ENCODE measurements at regions not wholly inside any gene's neighbourhood (a gene's known extent, or its start where the extent isn't known, plus 50 kb on each side); places are given as distances from the start of the nearest gene placed in this dataset.
A peak's percentile ranks its signal among the peaks of the same experiment; 100 is the strongest.
"Not testable (repeated sequence)": the region's sequence is repeated elsewhere in the genome, so short reads cannot be mapped to it uniquely, and the experiment has no call there.

- not testable (repeated sequence) for DNase-seq (ENCODE audit: low spot score)
Measured at GRCh38 chrX:150125045-150125444, 186.8 kb upstream of the EOLA2 start.

GRCh38 chrX:150127216-150127615, 188.9 kb upstream of the EOLA2 start:
- DNase-seq (ENCODE audit: low spot score): no peak

- no peak for DNase-seq (ENCODE audit: low spot score)
Measured at GRCh38 chrX:150143721-150144440, 205.6 kb upstream of the EOLA2 start.

DNA sequence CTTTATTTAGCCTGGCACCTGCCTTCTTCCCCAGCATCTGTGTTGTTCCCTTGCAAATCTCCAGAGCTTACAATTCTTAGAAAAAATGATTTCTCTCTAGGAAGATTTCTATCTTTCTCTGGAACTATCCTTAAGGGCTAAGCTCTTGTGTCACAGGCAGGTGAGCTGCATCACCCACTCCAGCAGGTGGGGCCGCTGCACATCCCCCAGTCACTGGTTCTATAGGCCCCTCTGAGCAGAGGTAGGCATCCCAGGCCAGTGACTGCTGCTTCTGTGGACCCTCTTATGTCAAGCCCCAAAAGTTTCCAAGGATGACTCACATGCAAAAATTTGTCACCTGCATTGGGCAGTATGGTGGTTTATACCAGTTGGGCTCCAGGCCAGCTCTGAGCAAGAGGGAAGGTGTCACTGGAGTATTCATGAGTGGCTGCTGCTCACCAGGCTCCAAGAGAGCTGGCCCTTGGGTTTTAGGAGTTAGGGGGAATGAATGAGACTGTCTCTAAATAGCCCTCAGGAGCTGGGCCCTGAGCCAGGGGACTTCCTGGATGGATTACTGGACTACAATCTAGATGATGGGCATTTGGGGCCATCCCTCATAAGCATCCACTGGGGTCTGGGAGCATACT, 208.1 kb upstream of the EOLA2 start:
- no peak for DNase-seq (ENCODE audit: low spot score)

DNA sequence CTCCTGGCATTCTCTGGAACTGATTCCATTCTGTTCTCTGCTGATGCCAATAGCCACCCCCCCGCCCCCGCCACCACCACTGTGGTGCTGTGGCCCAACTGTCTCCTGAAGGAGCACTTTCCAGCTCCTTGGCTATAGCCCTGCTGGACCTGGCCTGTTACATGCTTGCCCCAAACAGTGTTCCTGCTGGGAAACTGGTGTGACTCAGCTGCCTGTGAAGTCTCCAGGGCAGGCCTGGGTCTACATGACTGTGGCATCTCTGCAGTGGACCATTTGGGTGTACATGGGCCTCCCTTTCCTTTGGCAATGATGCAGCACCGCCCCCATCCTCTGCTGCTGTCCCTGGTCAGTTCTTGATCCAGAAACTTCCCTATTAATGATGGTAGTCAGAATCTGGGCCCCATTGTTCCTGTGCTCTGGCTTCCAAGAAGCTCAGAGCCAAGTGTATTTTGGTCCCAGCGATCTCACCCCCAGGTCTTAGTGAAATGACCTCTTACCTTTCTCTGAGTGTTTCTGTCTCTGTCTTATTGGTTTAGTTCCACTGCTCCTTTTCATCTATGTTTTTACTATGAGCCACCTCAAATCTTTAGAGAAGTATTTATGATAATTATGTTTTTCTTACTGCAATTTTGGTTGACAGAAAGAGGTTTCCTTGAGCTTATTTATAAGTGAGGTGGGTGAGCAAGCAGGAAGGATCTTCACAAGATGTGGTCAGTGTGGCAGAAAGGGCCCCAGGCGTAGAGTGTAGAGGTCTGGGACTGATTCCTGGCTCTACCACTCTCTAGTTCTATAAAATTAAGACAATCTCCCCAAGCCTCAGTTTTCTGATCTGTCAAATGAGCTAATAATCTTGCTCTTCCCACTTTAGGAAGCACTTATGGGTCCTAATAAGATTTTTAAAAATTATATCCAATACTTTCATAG, 210.7 kb upstream of the EOLA2 start:
- DNase-seq (ENCODE audit: low spot score): no peak

- peak; percentile 27 for DNase-seq (ENCODE audit: low spot score)
Measured at GRCh38 chrX:150150076-150150779, 211.9 kb upstream of the EOLA2 start.

- no peak for DNase-seq (ENCODE audit: low spot score)
Measured at GRCh38 chrX:150150780-150151125, 212.4 kb upstream of the MAMLD1 start.

- no peak for DNase-seq (ENCODE audit: low spot score)
Measured at GRCh38 chrX:150152036-150152435, 211.1 kb upstream of the MAMLD1 start.

DNA sequence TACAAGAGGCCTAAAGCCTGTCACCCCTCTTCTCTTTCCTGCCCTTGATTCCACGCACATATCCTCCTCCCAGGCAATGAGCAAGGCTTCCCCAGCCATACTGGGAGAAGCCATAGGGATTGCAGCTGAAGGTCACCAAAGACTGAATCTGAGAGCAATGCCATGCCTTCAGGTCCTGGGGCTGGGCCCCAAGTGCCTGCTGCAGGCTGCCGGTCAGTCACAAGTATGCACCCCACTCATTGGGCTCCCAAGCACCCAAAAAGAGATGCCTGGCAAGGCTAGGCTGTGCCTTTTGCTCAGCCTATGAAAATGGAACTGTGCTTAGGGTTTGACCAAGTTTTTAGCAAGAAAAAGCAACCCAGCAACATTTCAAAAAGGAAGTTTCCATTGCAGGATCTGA, 210.6 kb upstream of the MAMLD1 start:
- DNase-seq (ENCODE audit: low spot score): no peak

GRCh38 chrX:150155436-150156035, 207.6 kb upstream of the MAMLD1 start:
- no peak for DNase-seq (ENCODE audit: low spot score)

- no peak for DNase-seq (ENCODE audit: low spot score)
Measured at GRCh38 chrX:150156615-150157014, 206.5 kb upstream of the MAMLD1 start.

DNA sequence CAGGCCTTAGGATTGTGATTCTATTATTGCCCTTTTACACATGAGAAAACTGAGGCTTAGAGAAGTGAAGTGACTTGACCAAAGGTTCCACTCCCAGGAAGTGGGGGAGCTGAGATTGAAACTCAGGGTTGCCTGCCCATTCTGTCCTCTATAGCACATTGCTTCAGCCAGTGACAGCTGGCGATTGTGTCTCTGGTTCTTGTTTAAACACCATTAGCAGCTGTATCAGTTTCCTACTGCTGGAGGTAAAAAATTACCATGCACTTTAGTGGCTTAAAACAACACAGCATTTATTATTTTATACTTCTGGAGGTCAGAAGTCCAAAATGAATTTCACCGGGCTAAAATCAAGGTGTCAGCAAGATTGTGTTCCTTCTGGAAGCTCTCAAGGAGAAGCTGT, 205.8 kb upstream of the MAMLD1 start:
- no peak for DNase-seq (ENCODE audit: low spot score)

GRCh38 chrX:150158554-150159332, 204.4 kb upstream of the MAMLD1 start:
- no peak for DNase-seq (ENCODE audit: low spot score)

- DNase-seq (ENCODE audit: low spot score): no peak
Measured at GRCh38 chrX:150159537-150159936, 203.6 kb upstream of the MAMLD1 start.

DNA sequence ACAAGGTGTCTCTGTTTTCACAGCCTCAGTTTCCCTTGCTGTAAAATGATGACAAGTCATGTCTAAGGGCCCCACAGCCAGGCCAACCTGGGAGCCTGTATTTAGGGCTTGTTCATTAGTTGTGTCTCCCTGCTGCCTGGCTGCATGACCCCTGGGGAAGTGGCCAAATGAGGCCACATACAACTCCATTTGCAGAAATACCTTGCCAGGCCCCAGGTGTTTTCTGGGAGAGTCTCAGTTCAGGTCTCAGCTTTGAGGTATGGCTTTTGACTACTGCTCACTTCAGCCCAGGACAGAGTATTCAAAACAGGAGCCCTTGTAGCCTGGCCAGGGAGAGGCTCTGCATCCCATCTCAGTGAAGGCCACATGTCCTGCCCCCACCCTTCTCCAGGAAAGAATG, 202.5 kb upstream of the MAMLD1 start:
- no peak for DNase-seq (ENCODE audit: low spot score)

DNA sequence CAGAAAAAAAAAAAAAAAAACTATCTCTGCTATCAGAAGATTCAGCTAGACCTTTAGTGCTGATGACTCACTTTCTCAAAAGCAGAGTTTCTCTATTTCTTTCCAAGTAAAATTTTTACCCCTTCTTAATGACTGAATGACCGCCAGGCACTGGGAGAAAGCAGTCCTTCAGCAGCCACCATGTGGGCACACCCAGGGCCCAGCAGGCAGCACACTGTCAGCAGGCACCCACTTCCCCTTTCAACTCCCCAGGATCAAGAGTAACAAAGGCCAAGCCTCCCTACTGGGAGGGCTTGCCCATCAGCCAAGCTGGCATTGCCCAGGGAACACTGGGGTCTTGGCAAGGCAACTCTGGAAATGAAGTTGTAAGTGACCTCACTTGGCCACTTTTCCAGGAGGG, 201.9 kb upstream of the MAMLD1 start:
- no peak for DNase-seq (ENCODE audit: low spot score)

DNA sequence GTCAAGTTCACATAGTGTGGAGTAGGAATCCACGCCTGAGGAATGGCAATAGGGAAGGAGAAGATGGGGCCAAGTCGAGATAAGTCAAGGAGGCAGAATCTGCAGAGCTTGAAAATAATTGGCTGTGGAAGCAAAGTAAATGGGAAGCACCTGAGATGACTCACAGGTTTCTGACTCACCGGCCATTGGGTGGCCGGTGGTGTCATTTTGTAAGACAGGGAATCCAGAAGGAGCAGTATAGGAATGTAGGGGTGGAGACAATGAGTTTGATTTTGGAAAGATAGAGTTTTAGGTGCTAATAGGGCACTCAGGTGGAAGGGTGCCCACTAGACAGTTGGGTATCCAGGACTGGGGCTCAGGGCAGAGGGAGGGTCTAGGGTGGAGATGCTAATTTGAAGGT, 201.0 kb upstream of the MAMLD1 start:
- no peak for DNase-seq (ENCODE audit: low spot score)

DNA sequence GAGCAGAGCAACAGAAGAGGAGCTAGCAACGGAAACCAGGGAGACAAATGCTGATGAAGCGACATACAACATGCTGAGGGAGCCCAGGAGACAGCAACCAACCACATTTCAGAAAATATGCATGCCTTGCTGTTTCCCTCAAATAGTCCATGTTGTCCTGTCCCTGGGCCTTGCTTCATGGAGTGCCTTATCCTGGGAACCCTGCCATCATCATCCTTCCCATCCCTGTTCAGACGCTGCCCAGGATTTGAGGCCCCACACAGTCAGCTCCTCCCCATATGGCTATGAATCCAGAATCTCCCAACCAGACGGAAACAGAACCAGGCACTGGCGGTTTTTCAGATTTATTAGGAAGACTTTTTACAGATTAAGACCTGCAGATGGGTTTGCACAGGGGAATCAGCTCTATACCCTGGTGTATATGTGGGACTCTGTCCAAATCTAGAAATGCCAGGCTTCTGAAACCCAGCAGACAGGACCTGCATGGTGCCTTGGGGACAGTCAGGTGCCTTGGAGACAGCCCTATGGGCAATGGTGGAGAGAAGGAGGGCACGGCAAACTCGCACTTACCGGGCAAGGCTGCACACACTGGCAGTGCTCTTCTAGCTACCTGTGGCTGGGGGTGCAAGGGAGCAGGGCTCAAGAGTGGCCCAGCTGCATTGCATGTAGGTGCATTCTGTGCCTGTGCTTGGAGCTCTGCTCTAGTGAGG, 199.7 kb upstream of the MAMLD1 start:
- no peak for DNase-seq (ENCODE audit: low spot score)

- no peak for DNase-seq (ENCODE audit: low spot score)
Measured at GRCh38 chrX:150163956-150164726, 199.0 kb upstream of the MAMLD1 start.
